ENCODE measurements at regions not wholly inside any gene's neighbourhood (a gene's known extent, or its start where the extent isn't known, plus 50 kb on each side); places are given as distances from the start of the nearest gene placed in this dataset.
A peak's percentile ranks its signal among the peaks of the same experiment; 100 is the strongest.

GRCh38 chr15:26087395-26087794, 224.3 kb upstream of the ATP10A start:
- peaks cover 7% of the 10 kb centered on the region for H3K4me1 ChIP-seq (ENCODE audit: control insufficient read depth, insufficient read depth, low read length)
- intact Hi-C loops (cut with micrococcal nuclease), result no loop called here

GRCh38 chr15:26084771-26085170, 221.6 kb upstream of the ATP10A start:
- Histone ChIP-seq H3K4me3 (ENCODE audit: low read length) (no peak overlapping the region), H3K27me3 (ENCODE audit: control insufficient read depth, insufficient read depth, low read length) (no peaks in the 10 kb centered on the region), H3K36me3 (ENCODE audit: control insufficient read depth, insufficient read depth, low read length) (no peaks in the 10 kb centered on the region), H3K27ac (ENCODE audit: low read length) (no peak overlapping the region), H3K4me1 (ENCODE audit: control insufficient read depth, insufficient read depth, low read length) (peaks cover 14% of the 10 kb centered on the region), H3K9me3 (ENCODE audit: control insufficient read depth, insufficient read depth, low read length) (no peaks in the 10 kb centered on the region)
- intact Hi-C loops (cut with micrococcal nuclease), result no loop called here
- Mint-ChIP-seq H3K9me3 (peaks cover 0 to 3% of the 10 kb centered on the region in 2 donors), H3K27me3 (ENCODE audit: low read depth in 2 of 2) (peaks cover 0 to 3% of the 10 kb centered on the region in 2 donors), H3K4me1 (peaks cover 31 to 35% of the 10 kb centered on the region in 2 donors), H3K36me3 (no peaks in the 10 kb centered on the region), H3K4me3 (no peak overlapping the region), H3K27ac (no peak overlapping the region)
- no peak for ATAC-seq
- WGBS (ENCODE audit: insufficient coverage), result 99% methylated on average over 5 of the region's 8 CpGs
- DNase-seq, result no peak
- no peak for TF ChIP-seq CTCF (IDR thresholded peaks at IDR 0.05)

More at GRCh38 chr15:26087395-26087794, 224.3 kb upstream of the ATP10A start:
- no peak overlapping the region for H3K4me3 ChIP-seq (ENCODE audit: low read length)
- no peaks in the 10 kb centered on the region for H3K9me3 ChIP-seq (ENCODE audit: control insufficient read depth, insufficient read depth, low read length)
- TF ChIP-seq CTCF (IDR thresholded peaks at IDR 0.05), result no peak
- WGBS (ENCODE audit: insufficient coverage), result 88% methylated on average over 4 of the region's 4 CpGs
- no peak overlapping the region for H3K27ac Mint-ChIP-seq
- no peak for DNase-seq
- no peaks in the 10 kb centered on the region for H3K36me3 Mint-ChIP-seq
- no peaks in the 10 kb centered on the region for H3K27me3 ChIP-seq (ENCODE audit: control insufficient read depth, insufficient read depth, low read length)
- no peak overlapping the region for H3K4me3 Mint-ChIP-seq
- H3K36me3 ChIP-seq (ENCODE audit: control insufficient read depth, insufficient read depth, low read length), result no peaks in the 10 kb centered on the region
- H3K4me1 Mint-ChIP-seq, result peaks cover 8% of the 10 kb centered on the region in 2 donors
- ATAC-seq, result no peak
- H3K27me3 Mint-ChIP-seq (ENCODE audit: low read depth in 2 of 2), result peaks cover 3 to 6% of the 10 kb centered on the region in 2 donors
- H3K9me3 Mint-ChIP-seq, result no peaks in the 10 kb centered on the region
- H3K27ac ChIP-seq (ENCODE audit: low read length), result no peak overlapping the region

- intact Hi-C loops (cut with micrococcal nuclease), result no loop called here
- peak overlapping the region; percentile 47 for H3K4me3 Mint-ChIP-seq
Measured at GRCh38 chr15:26083896-26084295, 220.8 kb upstream of the ATP10A start.

More at GRCh38 chr15:26083896-26084295, 220.8 kb upstream of the ATP10A start:
- no peak for ATAC-seq
- Mint-ChIP-seq H3K4me1 (peaks cover 37 to 41% of the 10 kb centered on the region in 2 donors), H3K27ac (peak overlapping the region in 1 of 2 donors; percentile 95), H3K27me3 (ENCODE audit: low read depth in 2 of 2) (peaks cover 0 to 3% of the 10 kb centered on the region in 2 donors), H3K9me3 (peaks cover 0 to 3% of the 10 kb centered on the region in 2 donors), H3K36me3 (no peaks in the 10 kb centered on the region)
- no peak overlapping the region for H3K27ac ChIP-seq (ENCODE audit: low read length)
- 77% methylated on average over 2 of the region's 2 CpGs for WGBS (ENCODE audit: insufficient coverage)
- TF ChIP-seq CTCF (IDR thresholded peaks at IDR 0.05), result no peak
- no peaks in the 10 kb centered on the region for H3K27me3 ChIP-seq (ENCODE audit: control insufficient read depth, insufficient read depth, low read length)
- no peak overlapping the region for H3K4me3 ChIP-seq (ENCODE audit: low read length)
- no peaks in the 10 kb centered on the region for H3K9me3 ChIP-seq (ENCODE audit: control insufficient read depth, insufficient read depth, low read length)
- peaks cover 14% of the 10 kb centered on the region for H3K4me1 ChIP-seq (ENCODE audit: control insufficient read depth, insufficient read depth, low read length)
- no peak for DNase-seq
- no peaks in the 10 kb centered on the region for H3K36me3 ChIP-seq (ENCODE audit: control insufficient read depth, insufficient read depth, low read length)

Data from natural killer cell (primary cell).